ENCODE measurements at regions not wholly inside any gene's neighbourhood (a gene's known extent, or its start where the extent isn't known, plus 50 kb on each side); places are given as distances from the start of the nearest gene placed in this dataset.

- H3K27me3 ChIP-seq (ENCODE audit: insufficient read depth), result no peaks in the 10 kb centered on the region
- no peaks in the 10 kb centered on the region for H3K79me2 ChIP-seq (ENCODE audit: insufficient read depth)
- no peaks in the 10 kb centered on the region for H3K36me3 ChIP-seq (replicated peaks in 1 of 2; ENCODE audit: control insufficient read depth in 1 of 2, insufficient read depth in 2 of 2, low read length in 1 of 2)
- CTCF ChIA-PET, result interaction anchor here (0.7 to 1.1 kb wide), 4 partner anchors 15 to 510 kb away, joined by 3 to 4 read pairs (median 3); no protein-coding TSS in a partner anchor
- no peak for DNase-seq
- H3K9me3 ChIP-seq, result no peaks in the 10 kb centered on the region
- no peaks in the 10 kb centered on the region for H3K9me2 ChIP-seq
- TF ChIP-seq IRF3 (IDR thresholded peaks at IDR 0.05; ENCODE audit: low read depth, low read length) (no peak), TCF12 (IDR thresholded peaks at IDR 0.05) (no peak), MXI1 (IDR thresholded peaks at IDR 0.05; ENCODE audit: low read depth, low read length) (no peak), USF2 (IDR thresholded peaks at IDR 0.05; ENCODE audit: borderline replicate concordance, low read depth, low read length) (no peak), TEAD4 (IDR thresholded peaks at IDR 0.05; ENCODE audit: borderline replicate concordance, insufficient read depth) (no peak), USF1 (IDR thresholded peaks at IDR 0.05; ENCODE audit: borderline replicate concordance, low read depth) (no peak), GABPA (IDR thresholded peaks at IDR 0.05; ENCODE audit: low read depth) (no peak), RCOR1 (IDR thresholded peaks at IDR 0.05; ENCODE audit: low read length) (no peak), REST (IDR thresholded peaks at IDR 0.05; ENCODE audit: low read depth, low read length) (no peak), MEF2A (IDR thresholded peaks at IDR 0.05; ENCODE audit: borderline replicate concordance, low read depth) (no peak), PBX3 (IDR thresholded peaks at IDR 0.05) (no peak), CTCF (IDR thresholded peaks at IDR 0.05) (no peak), ELF1 (IDR thresholded peaks at IDR 0.05) (no peak), RFX5 (IDR thresholded peaks at IDR 0.05; ENCODE audit: low read length) (no peak)
- no peak overlapping the region for H3K4me3 ChIP-seq (ENCODE audit: low read depth in 2 of 2, low read length in 1 of 2)
- WGBS (ENCODE audit: low lambda C conversion rate), result 81% methylated on average over 4 of the region's 4 CpGs
- H3K4me2 ChIP-seq, result no peak overlapping the region
- POLR2A ChIA-PET, result no interaction called here
- peaks cover 0 to 2% of the 10 kb centered on the region in 2 experiments; a peak in 1 of 4 replicates for H3K4me1 ChIP-seq (ENCODE audit: control insufficient read depth in 1 of 2, insufficient read depth in 2 of 2, low read depth in 1 of 2, low read length in 1 of 2)
- no peaks in the 10 kb centered on the region for H4K20me1 ChIP-seq (ENCODE audit: insufficient read depth)
- peaks cover 2% of the 10 kb centered on the region for H3F3A ChIP-seq (replicated peaks; ENCODE audit: insufficient read depth)
- no peak overlapping the region for H2AFZ ChIP-seq (ENCODE audit: low read depth)
- no peak overlapping the region for H3K9ac ChIP-seq
- H3K27ac ChIP-seq (ENCODE audit: low read depth in 2 of 2, low read length in 1 of 2), result no peak overlapping the region
These were observed 566.1 kb downstream of the ZNF608 start for GRCh38 chr5:124180299-124180874.

All from SK-N-SH (cell line).